PC-9 (cell line): ENCODE measurements at regions not wholly inside any gene's neighbourhood (a gene's known extent, or its start where the extent isn't known, plus 50 kb on each side); places are given as distances from the start of the nearest gene placed in this dataset.

Experiments used
- BruUV-seq: library from RNA; stranded (reverse); fragments of 400-500 nt; replicated peaks from 2 replicates; lab custom pipeline; 2021; lab: Mats Ljungman, UMichigan
- CTCF ChIA-PET: fragments of 300-600 bp; sonication (Branson Sonifier 250); formaldehyde crosslinking; loops from one replicate; lab custom pipeline; 2022; ENCODE audit warnings: antibody characterized with exemption; lab: Charles Lee
- POLR2A ChIA-PET: fragments of 300-600 bp; sonication (Branson Sonifier 250); formaldehyde crosslinking; loops from one replicate; lab custom pipeline; 2022; ENCODE audit warnings: antibody characterized with exemption; ENCODE audit not compliant: unreplicated experiment; lab: Charles Lee
- DNase-seq, 2 experiments: peaks; one replicate each; pipeline versions ENCODE4 v3.0.0 to v3.0.0-alpha.2; 2015 to 2022; ENCODE audit warnings: mixed read lengths in 1 of 2
- H2AFZ ChIP-seq: fragments of 200-600 bp; sonication (generic); 2 replicates; pipeline ENCODE4 v1.8.1; 2017; ENCODE audit warnings: antibody characterized with exemption
- H3F3A ChIP-seq: fragments of 200-600 bp; sonication (generic); 2 replicates; pipeline ENCODE4 v1.8.1; 2017; ENCODE audit warnings: antibody characterized with exemption, mild to moderate bottlenecking, low read depth; ENCODE audit not compliant: insufficient read depth
- H3K27ac ChIP-seq: fragments of 200-600 bp; sonication (generic); 2 replicates; pipeline ENCODE4 v1.6.1; 2016; ENCODE audit warnings: mixed run types
- H3K27me3 ChIP-seq: fragments of 200-600 bp; sonication (generic); 2 replicates; pipeline ENCODE4 v1.6.1; 2016; ENCODE audit warnings: low read depth, mixed run types; ENCODE audit not compliant: insufficient read depth
- H3K36me3 ChIP-seq: fragments of 200-600 bp; sonication (generic); 2 replicates; pipeline ENCODE4 v1.6.1; 2016; ENCODE audit warnings: low read depth, mixed run types
- H3K4me1 ChIP-seq: fragments of 200-600 bp; sonication (generic); replicated peaks from 2 replicates; pipeline ENCODE4 v1.6.1; 2016; ENCODE audit warnings: mixed run types; ENCODE audit not compliant: insufficient read depth
- H3K4me2 ChIP-seq: fragments of 200-600 bp; sonication (generic); 2 replicates; pipeline ENCODE4 v1.6.1; 2017; ENCODE audit warnings: mixed run types
- H3K4me3 ChIP-seq: fragments of 200-600 bp; sonication (generic); 2 replicates; pipeline ENCODE4 v1.6.1; 2016; ENCODE audit warnings: mixed run types
- H3K79me2 ChIP-seq: fragments of 200-600 bp; sonication (generic); 2 replicates; pipeline ENCODE4 v1.6.1; 2017; ENCODE audit warnings: low read depth, mixed run types
- H3K9me2 ChIP-seq: fragments of 200-600 bp; sonication (generic); 2 replicates; pipeline ENCODE4 v1.8.1; 2017; ENCODE audit warnings: mild to moderate bottlenecking; ENCODE audit not compliant: insufficient read depth
- H3K9me3 ChIP-seq: fragments of 200-600 bp; sonication (generic); 2 replicates; pipeline ENCODE4 v1.8.1; 2016; ENCODE audit warnings: low read depth; ENCODE audit not compliant: insufficient read depth
- H4K20me1 ChIP-seq: fragments of 200-600 bp; sonication (generic); 2 replicates; pipeline ENCODE4 v1.8.1; 2017; ENCODE audit not compliant: insufficient read depth
- CTCF ChIP-seq: fragments of 200-600 bp; sonication (generic); conservative IDR thresholded peaks from 2 replicates; pipeline ENCODE4 v1.6.1; 2017; ENCODE audit warnings: mixed run types, antibody characterized with exemption, mild to moderate bottlenecking, moderate library complexity
- EZH2 ChIP-seq: fragments of 200-600 bp; sonication (generic); IDR thresholded peaks from 2 replicates; pipeline ENCODE4 v1.8.0; 2017; ENCODE audit warnings: antibody characterized with exemption, low read depth
- intact Hi-C: fragments of 100-400 bp; cut with micrococcal nuclease; formaldehyde crosslinking; loops from one replicate; pipeline ENCODE4 v1.10.0; 2022; ENCODE audit not compliant: unreplicated experiment

- DNase-seq = no peak
- no peaks in the 10 kb centered on the region for H3K4me1 ChIP-seq
- no peaks in the 10 kb centered on the region for H3K9me2 ChIP-seq
- H3K4me2 ChIP-seq = no peak overlapping the region
- H3F3A ChIP-seq = no peaks in the 10 kb centered on the region
- no peak overlapping the region for H3K4me3 ChIP-seq
- H4K20me1 ChIP-seq = no peaks in the 10 kb centered on the region
- TF ChIP-seq CTCF = no peak
- no peaks in the 10 kb centered on the region for H3K79me2 ChIP-seq
- intact Hi-C loops = no loop called here
- ChIA-PET POLR2A (no interaction called here), CTCF (no interaction called here)
- no peak overlapping the region for H2AFZ ChIP-seq
- H3K27me3 ChIP-seq = no peaks in the 10 kb centered on the region
- H3K9me3 ChIP-seq = no peaks in the 10 kb centered on the region
- no peak overlapping the region for H3K27ac ChIP-seq
- H3K36me3 ChIP-seq = no peaks in the 10 kb centered on the region
- no TSS peak for BruUV-seq
These were observed 456.2 kb downstream of the FAT4 start for GRCh38 chr4:125770814-125771398.

GRCh38 chr4:125772680-125773079 is 457.9 kb downstream of the FAT4 start:
- H3K9me2 ChIP-seq = no peaks in the 10 kb centered on the region
- no peaks in the 10 kb centered on the region for H3F3A ChIP-seq
- H3K27me3 ChIP-seq = no peaks in the 10 kb centered on the region
- TF ChIP-seq EZH2 (no peak), CTCF (no peak)
- H3K79me2 ChIP-seq = no peaks in the 10 kb centered on the region
- H3K9me3 ChIP-seq = no peaks in the 10 kb centered on the region
- H3K27ac ChIP-seq = no peak overlapping the region
- no peaks in the 10 kb centered on the region for H4K20me1 ChIP-seq
- ChIA-PET POLR2A (no interaction called here), CTCF (no interaction called here)
- no peaks in the 10 kb centered on the region for H3K36me3 ChIP-seq
- H3K4me3 ChIP-seq = no peak overlapping the region
- intact Hi-C loops = no loop called here
- H2AFZ ChIP-seq = no peak overlapping the region
- no TSS peak for BruUV-seq
- H3K4me2 ChIP-seq = no peak overlapping the region
- no peaks in the 10 kb centered on the region for H3K4me1 ChIP-seq
- DNase-seq = no peak

- Histone ChIP-seq H3K4me1 (no peaks in the 10 kb centered on the region), H3K9me3 (no peaks in the 10 kb centered on the region), H2AFZ (no peak overlapping the region), H4K20me1 (no peaks in the 10 kb centered on the region), H3K4me3 (no peak overlapping the region), H3K79me2 (no peaks in the 10 kb centered on the region), H3K36me3 (no peaks in the 10 kb centered on the region), H3F3A (no peaks in the 10 kb centered on the region), H3K9me2 (no peaks in the 10 kb centered on the region), H3K4me2 (no peak overlapping the region), H3K27me3 (no peaks in the 10 kb centered on the region), H3K27ac (no peak overlapping the region)
- DNase-seq = no peak
- intact Hi-C loops = no loop called here
- CTCF ChIA-PET = no interaction called here
- TF ChIP-seq CTCF (no peak), EZH2 (no peak)
- POLR2A ChIA-PET = no interaction called here
- no TSS peak for BruUV-seq
These were observed 458.7 kb downstream of the FAT4 start for GRCh38 chr4:125773502-125773901.
